HEK293 (cell line): ENCODE measurements at regions not wholly inside any gene's neighbourhood (a gene's known extent, or its start where the extent isn't known, plus 50 kb on each side); places are given as distances from the start of the nearest gene placed in this dataset.

Experiments
- GLI2 ChIP-seq: fragments of 450-650 bp; formaldehyde crosslinking; IDR thresholded peaks from 2 replicates; pipeline ENCODE4; 2017; ENCODE audit warnings: missing biosample characterization, missing genetic modification characterization, low read depth, borderline replicate concordance
- ZNF121 ChIP-seq: fragments of 450-650 bp; formaldehyde crosslinking; IDR thresholded peaks from 2 replicates; pipeline ENCODE4 v1.5.1; 2016; ENCODE audit warnings: missing biosample characterization, missing genetic modification characterization
- ZNF549 ChIP-seq: fragments of 450-650 bp; IDR thresholded peaks from 2 replicates; pipeline ENCODE4 v1.5.1; 2018; ENCODE audit warnings: missing biosample characterization, missing genetic modification characterization, mild to moderate bottlenecking, inconsistent platforms, moderate library complexity
- TF ChIP-seq, protein P1 (sequence below): fragments of 450-650 bp; formaldehyde crosslinking; IDR thresholded peaks from 2 replicates; pipeline ENCODE4 v1.5.1; 2016; ENCODE audit warnings: missing biosample characterization, missing genetic modification characterization
- TF ChIP-seq, protein P2 (sequence below): fragments of 450-650 bp; formaldehyde crosslinking; IDR thresholded peaks from 2 replicates; pipeline ENCODE4 v1.5.1; 2016; ENCODE audit warnings: missing biosample characterization, missing genetic modification characterization

DNA sequence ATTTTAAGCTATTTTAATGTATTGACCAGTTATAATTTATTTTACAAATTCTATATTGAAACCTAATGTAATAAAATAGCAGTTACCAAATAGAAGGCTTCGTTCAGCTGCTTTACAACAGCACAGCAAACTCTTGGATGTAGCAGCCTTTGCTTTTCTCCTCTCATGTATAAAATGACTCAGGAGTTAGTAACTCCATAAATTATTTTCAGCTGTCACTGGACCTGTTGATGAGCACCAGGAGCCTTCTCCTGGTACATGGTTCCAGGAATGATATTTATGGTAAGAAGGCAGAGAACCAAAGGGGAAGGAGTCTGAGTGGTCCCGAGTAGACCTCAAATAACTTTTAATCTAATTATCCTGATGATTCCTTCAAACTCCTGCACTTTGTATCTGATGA lies 256.4 kb upstream of the NETO1 start:
- TF ChIP-seq, protein P1, sequence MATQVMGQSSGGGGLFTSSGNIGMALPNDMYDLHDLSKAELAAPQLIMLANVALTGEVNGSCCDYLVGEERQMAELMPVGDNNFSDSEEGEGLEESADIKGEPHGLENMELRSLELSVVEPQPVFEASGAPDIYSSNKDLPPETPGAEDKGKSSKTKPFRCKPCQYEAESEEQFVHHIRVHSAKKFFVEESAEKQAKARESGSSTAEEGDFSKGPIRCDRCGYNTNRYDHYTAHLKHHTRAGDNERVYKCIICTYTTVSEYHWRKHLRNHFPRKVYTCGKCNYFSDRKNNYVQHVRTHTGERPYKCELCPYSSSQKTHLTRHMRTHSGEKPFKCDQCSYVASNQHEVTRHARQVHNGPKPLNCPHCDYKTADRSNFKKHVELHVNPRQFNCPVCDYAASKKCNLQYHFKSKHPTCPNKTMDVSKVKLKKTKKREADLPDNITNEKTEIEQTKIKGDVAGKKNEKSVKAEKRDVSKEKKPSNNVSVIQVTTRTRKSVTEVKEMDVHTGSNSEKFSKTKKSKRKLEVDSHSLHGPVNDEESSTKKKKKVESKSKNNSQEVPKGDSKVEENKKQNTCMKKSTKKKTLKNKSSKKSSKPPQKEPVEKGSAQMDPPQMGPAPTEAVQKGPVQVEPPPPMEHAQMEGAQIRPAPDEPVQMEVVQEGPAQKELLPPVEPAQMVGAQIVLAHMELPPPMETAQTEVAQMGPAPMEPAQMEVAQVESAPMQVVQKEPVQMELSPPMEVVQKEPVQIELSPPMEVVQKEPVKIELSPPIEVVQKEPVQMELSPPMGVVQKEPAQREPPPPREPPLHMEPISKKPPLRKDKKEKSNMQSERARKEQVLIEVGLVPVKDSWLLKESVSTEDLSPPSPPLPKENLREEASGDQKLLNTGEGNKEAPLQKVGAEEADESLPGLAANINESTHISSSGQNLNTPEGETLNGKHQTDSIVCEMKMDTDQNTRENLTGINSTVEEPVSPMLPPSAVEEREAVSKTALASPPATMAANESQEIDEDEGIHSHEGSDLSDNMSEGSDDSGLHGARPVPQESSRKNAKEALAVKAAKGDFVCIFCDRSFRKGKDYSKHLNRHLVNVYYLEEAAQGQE (tag by site-specific recombination), result no peak
- TF ChIP-seq, protein P2, sequence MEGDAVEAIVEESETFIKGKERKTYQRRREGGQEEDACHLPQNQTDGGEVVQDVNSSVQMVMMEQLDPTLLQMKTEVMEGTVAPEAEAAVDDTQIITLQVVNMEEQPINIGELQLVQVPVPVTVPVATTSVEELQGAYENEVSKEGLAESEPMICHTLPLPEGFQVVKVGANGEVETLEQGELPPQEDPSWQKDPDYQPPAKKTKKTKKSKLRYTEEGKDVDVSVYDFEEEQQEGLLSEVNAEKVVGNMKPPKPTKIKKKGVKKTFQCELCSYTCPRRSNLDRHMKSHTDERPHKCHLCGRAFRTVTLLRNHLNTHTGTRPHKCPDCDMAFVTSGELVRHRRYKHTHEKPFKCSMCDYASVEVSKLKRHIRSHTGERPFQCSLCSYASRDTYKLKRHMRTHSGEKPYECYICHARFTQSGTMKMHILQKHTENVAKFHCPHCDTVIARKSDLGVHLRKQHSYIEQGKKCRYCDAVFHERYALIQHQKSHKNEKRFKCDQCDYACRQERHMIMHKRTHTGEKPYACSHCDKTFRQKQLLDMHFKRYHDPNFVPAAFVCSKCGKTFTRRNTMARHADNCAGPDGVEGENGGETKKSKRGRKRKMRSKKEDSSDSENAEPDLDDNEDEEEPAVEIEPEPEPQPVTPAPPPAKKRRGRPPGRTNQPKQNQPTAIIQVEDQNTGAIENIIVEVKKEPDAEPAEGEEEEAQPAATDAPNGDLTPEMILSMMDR (tag by site-specific recombination), result no peak
- TF ChIP-seq GLI2 (tag by site-specific recombination), result no peak
- TF ChIP-seq ZNF121 (tag by site-specific recombination), result no peak
- no peak for TF ChIP-seq ZNF549 (tag by site-specific recombination)
